Right atrium auricular region (tissue), 2 donors: ENCODE measurements at regions not wholly inside any gene's neighbourhood (a gene's known extent, or its start where the extent isn't known, plus 50 kb on each side); places are given as distances from the start of the nearest gene placed in this dataset.

Experiments used
- DNase-seq: peaks from one replicate; pipeline ENCODE4 v3.0.0-alpha.2; 2019; ENCODE audit warnings: low spot score
- H3K27ac ChIP-seq, 2 donors: fragments of 200-600 bp; sonication (generic); 1 replicate in 1 of 2; 2 replicates in 1 of 2; pipeline ENCODE4 v1.5.1; 2016 to 2019
- H3K27me3 ChIP-seq, 2 donors: fragments of 200-600 bp; sonication (generic); one replicate each; pipeline versions ENCODE4 v1.5.1 to v1.6.0; 2017 to 2019
- H3K36me3 ChIP-seq: fragments of 200-600 bp; sonication (generic); one replicate; pipeline ENCODE4 v1.5.1; 2016
- H3K4me1 ChIP-seq, 2 donors: fragments of 200-600 bp; sonication (generic); one replicate each; pipeline versions ENCODE4 v1.5.1 to v1.6.0; 2017 to 2019
- H3K4me3 ChIP-seq, 2 donors: fragments of 200-600 bp; sonication (generic); 1 replicate in 1 of 2; 2 replicates in 1 of 2; pipeline ENCODE4 v1.5.1; 2017 to 2019; ENCODE audit warnings: mild to moderate bottlenecking in 1 of 2, moderate library complexity in 1 of 2
- H3K9me3 ChIP-seq, 2 donors: fragments of 200-600 bp; sonication (generic); one replicate each; pipeline ENCODE4 v1.5.1; 2019
- TF ChIP-seq, protein P1 (sequence below), 2 donors: fragments of 200-600 bp; sonication (generic); IDR thresholded peaks; one replicate each; pipeline ENCODE4 v1.5.1; 2019; ENCODE audit warnings: antibody characterized with exemption in 2 of 2

DNA sequence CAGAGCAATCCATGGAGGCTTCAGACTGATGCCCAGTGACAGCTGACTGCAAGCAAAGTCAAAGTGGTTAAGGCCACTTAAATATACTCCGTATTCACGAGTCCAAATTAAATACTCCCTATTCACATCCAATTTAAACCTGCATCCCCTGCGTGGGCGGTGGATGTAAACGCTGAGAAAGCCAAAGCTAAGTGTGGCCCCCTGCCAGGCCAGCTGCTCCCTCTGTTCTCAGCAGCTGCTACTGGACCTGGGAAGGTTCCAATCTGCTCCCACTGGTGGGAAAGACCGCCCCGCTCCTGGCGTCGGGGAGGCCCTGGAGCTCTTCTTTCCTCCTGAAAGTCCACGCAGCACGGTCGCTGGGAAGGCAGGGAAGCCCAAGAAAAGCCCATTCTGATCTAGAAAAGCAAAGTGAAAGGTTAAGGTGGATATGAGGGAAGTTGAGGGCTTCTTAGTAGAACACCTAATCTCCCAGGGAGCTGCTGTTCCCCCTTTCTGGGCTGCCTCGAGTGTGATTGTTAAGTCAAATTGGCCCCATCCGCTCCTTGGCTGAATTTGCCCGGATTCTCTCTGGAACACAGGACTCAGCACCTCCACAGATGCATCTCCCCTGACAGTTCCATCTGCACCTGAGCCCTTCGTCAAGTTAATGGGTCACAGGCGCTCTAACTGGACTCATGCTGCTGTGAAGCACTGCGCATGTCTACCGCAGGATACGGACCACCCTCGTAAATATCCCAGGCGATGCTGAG is 205.5 kb downstream of the USP12 start:
- no peaks in the 10 kb centered on the region for H3K9me3 ChIP-seq
- H3K4me1 ChIP-seq: peaks cover 0 to 46% of the 10 kb centered on the region in 2 donors
- DNase-seq: no peak
- no peaks in the 10 kb centered on the region for H3K27me3 ChIP-seq
- H3K4me3 ChIP-seq: no peak overlapping the region
- no peaks in the 10 kb centered on the region for H3K36me3 ChIP-seq
- TF ChIP-seq, protein P1, sequence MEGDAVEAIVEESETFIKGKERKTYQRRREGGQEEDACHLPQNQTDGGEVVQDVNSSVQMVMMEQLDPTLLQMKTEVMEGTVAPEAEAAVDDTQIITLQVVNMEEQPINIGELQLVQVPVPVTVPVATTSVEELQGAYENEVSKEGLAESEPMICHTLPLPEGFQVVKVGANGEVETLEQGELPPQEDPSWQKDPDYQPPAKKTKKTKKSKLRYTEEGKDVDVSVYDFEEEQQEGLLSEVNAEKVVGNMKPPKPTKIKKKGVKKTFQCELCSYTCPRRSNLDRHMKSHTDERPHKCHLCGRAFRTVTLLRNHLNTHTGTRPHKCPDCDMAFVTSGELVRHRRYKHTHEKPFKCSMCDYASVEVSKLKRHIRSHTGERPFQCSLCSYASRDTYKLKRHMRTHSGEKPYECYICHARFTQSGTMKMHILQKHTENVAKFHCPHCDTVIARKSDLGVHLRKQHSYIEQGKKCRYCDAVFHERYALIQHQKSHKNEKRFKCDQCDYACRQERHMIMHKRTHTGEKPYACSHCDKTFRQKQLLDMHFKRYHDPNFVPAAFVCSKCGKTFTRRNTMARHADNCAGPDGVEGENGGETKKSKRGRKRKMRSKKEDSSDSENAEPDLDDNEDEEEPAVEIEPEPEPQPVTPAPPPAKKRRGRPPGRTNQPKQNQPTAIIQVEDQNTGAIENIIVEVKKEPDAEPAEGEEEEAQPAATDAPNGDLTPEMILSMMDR (IDR thresholded peaks at IDR 0.05): no peak
- H3K27ac ChIP-seq: peak overlapping the region in 1 of 2 donors; percentile 11

DNA sequence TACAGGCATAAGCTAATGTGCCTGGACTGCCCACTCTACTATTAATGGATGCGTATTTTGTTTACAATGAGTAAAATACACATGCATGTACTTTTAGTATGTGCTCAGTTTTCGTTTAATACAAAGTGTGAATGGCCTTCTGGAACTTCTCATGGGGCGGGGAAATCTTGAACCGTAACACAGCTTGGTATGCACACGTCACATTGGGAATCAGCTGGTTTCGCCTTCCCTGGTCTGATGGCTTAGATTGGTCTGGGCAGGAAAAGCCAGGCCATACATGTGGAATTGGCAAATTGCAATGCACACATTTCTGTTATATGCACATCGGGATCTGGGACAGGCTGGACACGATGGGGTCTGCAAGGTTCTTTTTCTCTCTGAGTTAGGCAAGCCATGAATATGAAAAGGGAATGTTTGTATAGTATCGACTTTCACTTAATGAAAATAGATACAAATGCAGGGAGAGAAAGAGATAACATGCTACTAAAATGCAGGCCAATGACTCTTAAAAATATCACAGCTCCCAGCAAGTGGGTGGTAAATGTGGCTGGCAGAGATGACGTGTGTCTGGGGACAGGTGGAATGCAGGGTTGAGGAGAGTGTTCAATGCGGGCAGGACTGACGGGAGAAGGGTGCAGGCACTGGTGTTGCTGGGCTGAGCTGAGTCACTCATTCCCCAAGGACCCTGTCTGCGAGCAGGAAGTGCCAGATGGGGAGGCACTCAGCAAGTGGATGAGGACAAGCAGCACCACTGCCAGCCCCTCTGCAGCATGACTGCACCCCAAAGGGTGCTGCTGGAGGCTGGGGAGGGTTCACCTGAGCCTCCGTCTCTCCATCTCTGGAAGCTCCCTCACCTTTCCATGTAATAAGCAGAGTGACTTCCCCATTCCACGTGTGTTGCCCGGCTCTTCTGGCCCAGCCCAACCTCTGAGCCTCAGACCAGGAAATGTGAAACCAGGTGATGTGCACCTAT is 204.0 kb upstream of the GPR12 start:
- Histone ChIP-seq H3K4me1 (peaks cover 0 to 46% of the 10 kb centered on the region in 2 donors), H3K27ac (peak overlapping the region in 1 of 2 donors; percentile 61), H3K36me3 (no peaks in the 10 kb centered on the region), H3K9me3 (no peaks in the 10 kb centered on the region), H3K27me3 (no peaks in the 10 kb centered on the region), H3K4me3 (no peak overlapping the region)
- TF ChIP-seq, protein P1 (IDR thresholded peaks at IDR 0.05): no peak
- DNase-seq: peak; percentile 71

GRCh38 chr13:26962671-26963070 is 202.1 kb upstream of the GPR12 start:
- peaks cover 0 to 33% of the 10 kb centered on the region in 2 donors for H3K4me1 ChIP-seq
- no peak overlapping the region for H3K4me3 ChIP-seq
- no peak overlapping the region for H3K27ac ChIP-seq
- no peaks in the 10 kb centered on the region for H3K9me3 ChIP-seq
- no peaks in the 10 kb centered on the region for H3K27me3 ChIP-seq
- no peak for DNase-seq
- TF ChIP-seq, protein P1 (IDR thresholded peaks at IDR 0.05): no peak
- no peaks in the 10 kb centered on the region for H3K36me3 ChIP-seq

- TF ChIP-seq, protein P1 (IDR thresholded peaks at IDR 0.05): no peak
- no peaks in the 10 kb centered on the region for H3K9me3 ChIP-seq
- H3K27ac ChIP-seq: no peak overlapping the region
- peaks cover 0 to 28% of the 10 kb centered on the region in 2 donors for H3K4me1 ChIP-seq
- no peak overlapping the region for H3K4me3 ChIP-seq
- DNase-seq: no peak
- no peaks in the 10 kb centered on the region for H3K36me3 ChIP-seq
- no peaks in the 10 kb centered on the region for H3K27me3 ChIP-seq
Observed at GRCh38 chr13:26961890-26962615, 201.5 kb upstream of the GPR12 start.

DNA sequence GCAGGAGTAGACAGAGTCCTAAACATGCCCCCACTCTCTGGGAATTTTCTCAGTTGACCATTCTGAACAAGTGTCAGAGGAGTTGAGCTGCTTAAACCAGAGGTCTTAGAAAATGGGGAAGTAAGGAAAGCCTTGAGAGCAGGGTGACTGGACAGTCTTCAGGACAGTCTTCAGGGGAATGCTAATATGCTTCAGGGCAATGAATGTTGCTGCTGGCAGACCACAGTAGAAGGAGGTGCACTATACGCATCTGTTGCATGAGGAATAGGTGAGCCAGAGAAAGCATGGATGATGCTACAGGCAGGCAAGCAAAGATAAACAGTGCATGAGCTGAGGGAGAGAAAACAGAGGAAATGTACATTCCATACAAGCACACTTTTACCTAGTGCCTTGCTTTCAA is 196.6 kb upstream of the GPR12 start:
- no peak overlapping the region for H3K27ac ChIP-seq
- TF ChIP-seq, protein P1 (IDR thresholded peaks at IDR 0.05): no peak

More for the DNA sequence above, 196.6 kb upstream of the GPR12 start:
- H3K4me3 ChIP-seq: no peak overlapping the region
- H3K36me3 ChIP-seq: no peaks in the 10 kb centered on the region
- H3K4me1 ChIP-seq: no peaks in the 10 kb centered on the region
- DNase-seq: no peak
- no peaks in the 10 kb centered on the region for H3K27me3 ChIP-seq
- no peaks in the 10 kb centered on the region for H3K9me3 ChIP-seq
